ENCODE measurements at regions not wholly inside any gene's neighbourhood (a gene's known extent, or its start where the extent isn't known, plus 50 kb on each side); places are given as distances from the start of the nearest gene placed in this dataset.
A peak's percentile ranks its signal among the peaks of the same experiment; 100 is the strongest.
"Not testable (repeated sequence)": the region's sequence is repeated elsewhere in the genome, so short reads cannot be mapped to it uniquely, and the experiment has no call there.

GRCh38 chr17:83190601-83191387 is 111.4 kb downstream of the METRNL start:
- H3K27ac ChIP-seq (ENCODE audit: insufficient read depth in 1 of 2, low read depth in 1 of 2, low read length in 2 of 2, poor library complexity in 1 of 2, severe bottlenecking in 2 of 2): no peak overlapping the region
- no peak for DNase-seq
- 87% methylated on average over 18 of the region's 21 CpGs for WGBS (ENCODE audit: insufficient coverage)
- H3K4me1 ChIP-seq (ENCODE audit: control extremely low read depth in 1 of 4, control insufficient read depth in 4 of 4, insufficient read depth in 4 of 4, low read length in 3 of 4): peaks cover 0 to 26% (median 25%) of the 10 kb centered on the region in 4 experiments
- H3K36me3 ChIP-seq (ENCODE audit: control insufficient read depth in 4 of 4, insufficient read depth in 4 of 4, low read length in 3 of 4): no peaks in the 10 kb centered on the region
- H3K27me3 ChIP-seq (replicated peaks in 2 of 5; ENCODE audit: control insufficient read depth in 4 of 5, insufficient read depth in 5 of 5, low read length in 4 of 5): no peaks in the 10 kb centered on the region
- peaks cover 0 to 8% (median 4%) of the 10 kb centered on the region in 5 experiments for H3K9me3 ChIP-seq (ENCODE audit: control extremely low read depth in 1 of 5, control insufficient read depth in 4 of 5, insufficient read depth in 2 of 5, low read depth in 1 of 5, low read length in 4 of 5)
- H3K4me3 ChIP-seq (ENCODE audit: control insufficient read depth in 1 of 7, extremely low read depth in 1 of 7, insufficient read depth in 4 of 7, low read depth in 2 of 7, low read length in 6 of 7): no peak overlapping the region
- ChIA-PET POLR2A (no interaction called here), CTCF (interaction anchor here (2.3 kb wide), 1 partner anchor 11 kb away, joined by 11 read pairs; no protein-coding TSS in a partner anchor)

- no peaks in the 10 kb centered on the region for H3K36me3 ChIP-seq (ENCODE audit: control insufficient read depth in 4 of 4, insufficient read depth in 4 of 4, low read length in 3 of 4)
- DNase-seq: no peak
- H3K27ac ChIP-seq (ENCODE audit: insufficient read depth in 1 of 2, low read depth in 1 of 2, low read length in 2 of 2, poor library complexity in 1 of 2, severe bottlenecking in 2 of 2): no peak overlapping the region
- H3K9me3 ChIP-seq (ENCODE audit: control extremely low read depth in 1 of 5, control insufficient read depth in 4 of 5, insufficient read depth in 2 of 5, low read depth in 1 of 5, low read length in 4 of 5): peaks cover 0 to 8% (median 4%) of the 10 kb centered on the region in 5 experiments
- POLR2A ChIA-PET: no interaction called here
- CTCF ChIA-PET: no interaction called here
- H3K4me3 ChIP-seq (ENCODE audit: control insufficient read depth in 1 of 7, extremely low read depth in 1 of 7, insufficient read depth in 4 of 7, low read depth in 2 of 7, low read length in 6 of 7): no peak overlapping the region
- no peaks in the 10 kb centered on the region for H3K27me3 ChIP-seq (replicated peaks in 2 of 5; ENCODE audit: control insufficient read depth in 4 of 5, insufficient read depth in 5 of 5, low read length in 4 of 5)
- 95% methylated on average over 5 of the region's 11 CpGs for WGBS (ENCODE audit: insufficient coverage)
- H3K4me1 ChIP-seq (ENCODE audit: control extremely low read depth in 1 of 4, control insufficient read depth in 4 of 4, insufficient read depth in 4 of 4, low read length in 3 of 4): peaks cover 0 to 33% (median 33%) of the 10 kb centered on the region in 4 experiments
Observed at GRCh38 chr17:83191388-83192160, 112.2 kb downstream of the METRNL start.

- H3K9me3 ChIP-seq (ENCODE audit: control extremely low read depth in 1 of 5, control insufficient read depth in 4 of 5, insufficient read depth in 2 of 5, low read depth in 1 of 5, low read length in 4 of 5): peaks cover 0 to 8% (median 4%) of the 10 kb centered on the region in 5 experiments
- POLR2A ChIA-PET: no interaction called here
- DNase-seq: no peak
- CTCF ChIA-PET: no interaction called here
- H3K27me3 ChIP-seq (replicated peaks in 2 of 5; ENCODE audit: control insufficient read depth in 4 of 5, insufficient read depth in 5 of 5, low read length in 4 of 5): no peaks in the 10 kb centered on the region
- peaks cover 0 to 34% (median 33%) of the 10 kb centered on the region in 4 experiments for H3K4me1 ChIP-seq (ENCODE audit: control extremely low read depth in 1 of 4, control insufficient read depth in 4 of 4, insufficient read depth in 4 of 4, low read length in 3 of 4)
- no peak overlapping the region for H3K27ac ChIP-seq (ENCODE audit: insufficient read depth in 1 of 2, low read depth in 1 of 2, low read length in 2 of 2, poor library complexity in 1 of 2, severe bottlenecking in 2 of 2)
- WGBS (ENCODE audit: insufficient coverage): 94% methylated on average over 9 of the region's 13 CpGs
- H3K4me3 ChIP-seq (ENCODE audit: control insufficient read depth in 1 of 7, extremely low read depth in 1 of 7, insufficient read depth in 4 of 7, low read depth in 2 of 7, low read length in 6 of 7): no peak overlapping the region
- no peaks in the 10 kb centered on the region for H3K36me3 ChIP-seq (ENCODE audit: control insufficient read depth in 4 of 4, insufficient read depth in 4 of 4, low read length in 3 of 4)
Observed at GRCh38 chr17:83192161-83192788, 112.9 kb downstream of the METRNL start.

GRCh38 chr17:83192789-83193335 is 113.5 kb downstream of the METRNL start:
- DNase-seq: peak in 2 of 3 donors; percentile 45 to 48
- CTCF ChIA-PET: interaction anchor here (0.7 kb wide), 1 partner anchor 61 kb away, joined by 4 read pairs; no protein-coding TSS in a partner anchor
- no CpG with 5 or more reads among the region's 2 CpGs for WGBS (ENCODE audit: insufficient coverage)
- H3K4me3 ChIP-seq (ENCODE audit: control insufficient read depth in 1 of 7, extremely low read depth in 1 of 7, insufficient read depth in 4 of 7, low read depth in 2 of 7, low read length in 6 of 7); H3K36me3 ChIP-seq (ENCODE audit: control insufficient read depth in 4 of 4, insufficient read depth in 4 of 4, low read length in 3 of 4); H3K9me3 ChIP-seq (ENCODE audit: control extremely low read depth in 1 of 5, control insufficient read depth in 4 of 5, insufficient read depth in 2 of 5, low read depth in 1 of 5, low read length in 4 of 5); H3K27me3 ChIP-seq (replicated peaks in 2 of 5; ENCODE audit: control insufficient read depth in 4 of 5, insufficient read depth in 5 of 5, low read length in 4 of 5); H3K27ac ChIP-seq (ENCODE audit: insufficient read depth in 1 of 2, low read depth in 1 of 2, low read length in 2 of 2, poor library complexity in 1 of 2, severe bottlenecking in 2 of 2): not testable (repeated sequence)
- POLR2A ChIA-PET: interaction anchor here (1.3 kb wide), 1 partner anchor 10 kb away, joined by 3 read pairs; no protein-coding TSS in a partner anchor
- H3K4me1 ChIP-seq (ENCODE audit: control extremely low read depth in 1 of 4, control insufficient read depth in 4 of 4, insufficient read depth in 4 of 4, low read length in 3 of 4): peaks cover 0 to 38% (median 33%) of the 10 kb centered on the region in 4 experiments

- POLR2A ChIA-PET: interaction anchor here (1.3 kb wide), 1 partner anchor 10 kb away, joined by 3 read pairs; no protein-coding TSS in a partner anchor
- Histone ChIP-seq H3K9me3 (ENCODE audit: control extremely low read depth in 1 of 5, control insufficient read depth in 4 of 5, insufficient read depth in 2 of 5, low read depth in 1 of 5, low read length in 4 of 5) (no peaks in the 10 kb centered on the region), H3K27ac (ENCODE audit: insufficient read depth in 1 of 2, low read depth in 1 of 2, low read length in 2 of 2, poor library complexity in 1 of 2, severe bottlenecking in 2 of 2) (no peak overlapping the region), H3K4me3 (ENCODE audit: control insufficient read depth in 1 of 7, extremely low read depth in 1 of 7, insufficient read depth in 4 of 7, low read depth in 2 of 7, low read length in 6 of 7) (peak overlapping the region in 3 of 7 experiments; percentile 6 to 42 (median 27)), H3K36me3 (ENCODE audit: control insufficient read depth in 4 of 4, insufficient read depth in 4 of 4, low read length in 3 of 4) (no peaks in the 10 kb centered on the region), H3K27me3 (replicated peaks in 2 of 5; ENCODE audit: control insufficient read depth in 4 of 5, insufficient read depth in 5 of 5, low read length in 4 of 5) (no peaks in the 10 kb centered on the region), H3K4me1 (ENCODE audit: control extremely low read depth in 1 of 4, control insufficient read depth in 4 of 4, insufficient read depth in 4 of 4, low read length in 3 of 4) (peaks cover 0 to 44% (median 39%) of the 10 kb centered on the region in 4 experiments)
- WGBS (ENCODE audit: insufficient coverage): 26% methylated on average over 11 of the region's 13 CpGs
- DNase-seq: peak; percentile 35 to 52 (median 42)
- CTCF ChIA-PET: interaction anchor here (0.7 kb wide), 1 partner anchor 62 kb away, joined by 4 read pairs; no protein-coding TSS in a partner anchor
Observed at GRCh38 chr17:83193336-83194185, 114.2 kb downstream of the METRNL start.

GRCh38 chr17:83194186-83194561 is 114.8 kb downstream of the METRNL start:
- H3K4me1 ChIP-seq (ENCODE audit: control extremely low read depth in 1 of 4, control insufficient read depth in 4 of 4, insufficient read depth in 4 of 4, low read length in 3 of 4): peaks cover 0 to 50% (median 45%) of the 10 kb centered on the region in 4 experiments
- peak in 2 of 3 donors; percentile 74 for DNase-seq
- ChIA-PET POLR2A (interaction anchor here (1.3 kb wide), 1 partner anchor 9 kb away, joined by 3 read pairs; no protein-coding TSS in a partner anchor), CTCF (no interaction called here)
- H3K27ac ChIP-seq (ENCODE audit: insufficient read depth in 1 of 2, low read depth in 1 of 2, low read length in 2 of 2, poor library complexity in 1 of 2, severe bottlenecking in 2 of 2): no peak overlapping the region
- H3K36me3 ChIP-seq (ENCODE audit: control insufficient read depth in 4 of 4, insufficient read depth in 4 of 4, low read length in 3 of 4): no peaks in the 10 kb centered on the region
- no peaks in the 10 kb centered on the region for H3K9me3 ChIP-seq (ENCODE audit: control extremely low read depth in 1 of 5, control insufficient read depth in 4 of 5, insufficient read depth in 2 of 5, low read depth in 1 of 5, low read length in 4 of 5)
- peak overlapping the region in 1 of 7 experiments; percentile 6 for H3K4me3 ChIP-seq (ENCODE audit: control insufficient read depth in 1 of 7, extremely low read depth in 1 of 7, insufficient read depth in 4 of 7, low read depth in 2 of 7, low read length in 6 of 7)
- H3K27me3 ChIP-seq (replicated peaks in 2 of 5; ENCODE audit: control insufficient read depth in 4 of 5, insufficient read depth in 5 of 5, low read length in 4 of 5): no peaks in the 10 kb centered on the region
- 0% methylated on average over 3 of the region's 7 CpGs for WGBS (ENCODE audit: insufficient coverage)
